HepG2 (cell line): ENCODE measurements at regions not wholly inside any gene's neighbourhood (a gene's known extent, or its start where the extent isn't known, plus 50 kb on each side); places are given as distances from the start of the nearest gene placed in this dataset.

Experiments used
- ATAC-seq: fragments of 200-7000 bp; cut with Tn5 transposase; 3 replicates; pipeline ENCODE4 v1.9.1; 2020; ENCODE audit warnings: mild to moderate bottlenecking, moderate library complexity
- BruUV-seq: library from RNA; stranded (reverse); fragments of 400-500 nt; replicated peaks from 2 replicates; lab custom pipeline; 2021; lab: Mats Ljungman, UMichigan
- CTCF ChIA-PET: fragments of 300-600 bp; formaldehyde crosslinking; extraction: SDS; loops from one replicate; lab custom pipeline; 2021; ENCODE audit warnings: low total read pairs, inconsistent platforms, low intra/inter-chr PET ratio; lab: Yijun Ruan, JAX
- POLR2A ChIA-PET: fragments of 350-600 bp; sonication (Branson Sonifier 250); formaldehyde crosslinking; loops from one replicate; lab custom pipeline; 2020; ENCODE audit warnings: antibody characterized with exemption, inconsistent platforms; lab: Yijun Ruan, JAX
- DNase-seq: peaks from one replicate; pipeline ENCODE4 v3.0.0-alpha.2; 2015; ENCODE audit warnings: low spot score
- FAIRE-seq: peaks from 3 replicates; lab custom pipeline; 2011; peaks lifted over from hg19 to GRCh38; lab: Jason Lieb, UNC
- H2AFZ ChIP-seq: one replicate; pipeline ENCODE4 v1.6.1; 2011; ENCODE audit warnings: low read length, inconsistent platforms
- H3K27ac ChIP-seq: fragments of 300-600 bp; 3 replicates; pipeline ENCODE4 v1.8.0; 2011; ENCODE audit warnings: mixed run types, mild to moderate bottlenecking, mixed read lengths, low read length, inconsistent platforms; ENCODE audit not compliant: insufficient read depth; ENCODE audit errors: extremely low read length
- H3K27me3 ChIP-seq, 2 experiments: fragments of 200-600 bp in 1 of 2; 2 replicates in 1 of 2; 3 replicates in 1 of 2; pipeline versions ENCODE4 v1.6.0 to v1.8.0; 2011; ENCODE audit warnings: low read length in 2 of 2, mild to moderate bottlenecking in 2 of 2, moderate library complexity in 2 of 2, inconsistent platforms in 1 of 2; ENCODE audit not compliant: insufficient read depth in 2 of 2, control insufficient read depth in 1 of 2
- H3K36me3 ChIP-seq, 2 experiments: fragments of 200-600 bp in 1 of 2; replicated peaks in 1 of 2; 2 replicates in 1 of 2; 3 replicates in 1 of 2; pipeline versions ENCODE4 v1.5.1 to v1.8.0; 2011; ENCODE audit warnings: low read length in 2 of 2, inconsistent platforms in 1 of 2; ENCODE audit not compliant: insufficient read depth in 2 of 2, control insufficient read depth in 1 of 2
- H3K4me1 ChIP-seq: 2 replicates; pipeline ENCODE4 v1.5.1; 2012; ENCODE audit warnings: low read length, inconsistent platforms; ENCODE audit not compliant: insufficient read depth
- H3K4me2 ChIP-seq: 2 replicates; pipeline ENCODE4 v1.6.0; 2011; ENCODE audit warnings: low read depth, low read length, inconsistent platforms
- H3K4me3 ChIP-seq, 3 experiments: fragments of 200-600 bp in 1 of 3; sonication (generic), shearing (Covaris generic) in 1 of 3; replicated peaks in 1 of 3; 2 replicates each; pipeline ENCODE4 v1.5.1; 2011 to 2016; ENCODE audit warnings: low read length in 3 of 3, inconsistent platforms in 2 of 3, low read depth in 2 of 3, mild to moderate bottlenecking in 2 of 3, control low read depth in 1 of 3, mixed read lengths in 1 of 3; ENCODE audit not compliant: insufficient read depth in 1 of 3
- H3K79me2 ChIP-seq: one replicate; pipeline ENCODE4 v1.6.1; 2011; ENCODE audit warnings: low read length, inconsistent platforms; ENCODE audit not compliant: insufficient read depth
- H3K9ac ChIP-seq: 2 replicates; pipeline ENCODE4 v1.6.0; 2011; ENCODE audit warnings: mild to moderate bottlenecking, low read depth, low read length, inconsistent platforms; ENCODE audit not compliant: insufficient read depth
- H3K9me3 ChIP-seq: 2 replicates; pipeline ENCODE4 v1.5.1; 2012; ENCODE audit warnings: mild to moderate bottlenecking, low read length
- H4K20me1 ChIP-seq: 2 replicates; pipeline ENCODE4 v1.6.0; 2011; ENCODE audit warnings: inconsistent platforms, mild to moderate bottlenecking, low read length, moderate library complexity; ENCODE audit not compliant: insufficient read depth
- EZH2 ChIP-seq: conservative IDR thresholded peaks from 2 replicates; pipeline ENCODE4 v1.6.1; 2012; ENCODE audit warnings: mild to moderate bottlenecking, low read depth, low read length, moderate library complexity
- MNT ChIP-seq: fragments of 450-650 bp; IDR thresholded peaks from 2 replicates; pipeline ENCODE4 v1.6.1; 2016
- PRDM4 ChIP-seq: sonication (generic); formaldehyde crosslinking; IDR thresholded peaks from 2 replicates; pipeline ENCODE4 v1.9.0; 2021; ENCODE audit warnings: missing genetic modification reagents, borderline replicate concordance
- RARG ChIP-seq: sonication (generic); formaldehyde crosslinking; IDR thresholded peaks from 2 replicates; pipeline ENCODE4 v1.4.0; 2020; ENCODE audit warnings: low read depth, mild to moderate bottlenecking, missing genetic modification reagents
- ZKSCAN8 ChIP-seq: IDR thresholded peaks from 2 replicates; pipeline ENCODE4 v1.6.1; 2016; ENCODE audit warnings: borderline replicate concordance, missing genetic modification reagents, missing compliant biosample characterization
- ZNF451 ChIP-seq: sonication (generic); formaldehyde crosslinking; IDR thresholded peaks from 2 replicates; pipeline ENCODE4 v1.5.0; 2020; ENCODE audit warnings: mild to moderate bottlenecking, missing genetic modification reagents
- WGBS: methylation state at CpG from one replicate; pipeline ENCODE4 v1.1.6; 2017; ENCODE audit warnings: low lambda C conversion rate; 5-methylcytosine and 5-hydroxymethylcytosine counted together
- in situ Hi-C: cut with HindIII; loops from 2 replicates; pipeline ENCODE4 v1.10.0; 2017; ENCODE audit warnings: low pct_unique_long_range_greater_than_20kb; ENCODE audit not compliant: extremely low pct_ligation_motif_present
- intact Hi-C: fragments of 100-400 bp; cut with micrococcal nuclease; formaldehyde crosslinking; loops from one replicate; pipeline ENCODE4 v1.10.0; 2022; ENCODE audit not compliant: unreplicated experiment
- TF ChIP-seq, protein P1 (sequence below): sonication (generic); formaldehyde crosslinking; IDR thresholded peaks from 2 replicates; pipeline ENCODE4 v1.9.0; 2021; ENCODE audit warnings: missing genetic modification reagents, mild to moderate bottlenecking, borderline replicate concordance

DNA sequence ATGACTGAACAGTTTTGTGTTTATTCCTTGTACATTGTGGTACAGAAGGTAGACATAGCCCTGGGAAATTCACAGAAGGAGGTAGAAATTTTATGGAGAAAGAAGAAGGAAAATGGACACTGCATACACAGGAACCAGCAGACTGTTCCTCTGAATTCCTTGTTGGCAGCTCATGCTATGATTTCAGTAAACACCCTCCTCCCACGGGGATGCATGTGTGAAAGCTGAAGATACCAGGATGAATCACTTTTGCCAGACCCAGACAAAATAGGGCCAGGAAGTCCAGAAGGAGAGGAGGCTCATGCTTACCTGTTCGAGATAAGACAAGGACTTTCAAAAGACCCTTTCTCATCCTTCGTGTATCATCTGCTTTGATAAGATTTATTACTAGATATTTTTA, 110.3 kb upstream of the GGTLC1 start:
- ChIA-PET POLR2A (no interaction called here), CTCF (no interaction called here)
- Histone ChIP-seq H3K4me1 (no peaks in the 10 kb centered on the region), H3K79me2 (no peaks in the 10 kb centered on the region), H3K4me2 (no peak overlapping the region), H2AFZ (no peak overlapping the region), H3K27me3 (peaks cover 0 to 5% of the 10 kb centered on the region in 2 experiments; a peak in 1 of 5 replicates), H3K9ac (no peak overlapping the region), H3K27ac (no peak overlapping the region), H3K36me3 (no peaks in the 10 kb centered on the region), H3K4me3 (no peak overlapping the region), H3K9me3 (no peaks in the 10 kb centered on the region), H4K20me1 (no peaks in the 10 kb centered on the region)
- WGBS: under 1% methylated on average over 3 of the region's 3 CpGs
- no peak for ATAC-seq
- TF ChIP-seq PRDM4 (CRISPR knock-in tag) (no peak), EZH2 (no peak), ZKSCAN8 (CRISPR knock-in tag) (no peak), MNT (no peak), ZNF451 (no peak), RARG (CRISPR knock-in tag) (no peak)
- TF ChIP-seq, protein P1, sequence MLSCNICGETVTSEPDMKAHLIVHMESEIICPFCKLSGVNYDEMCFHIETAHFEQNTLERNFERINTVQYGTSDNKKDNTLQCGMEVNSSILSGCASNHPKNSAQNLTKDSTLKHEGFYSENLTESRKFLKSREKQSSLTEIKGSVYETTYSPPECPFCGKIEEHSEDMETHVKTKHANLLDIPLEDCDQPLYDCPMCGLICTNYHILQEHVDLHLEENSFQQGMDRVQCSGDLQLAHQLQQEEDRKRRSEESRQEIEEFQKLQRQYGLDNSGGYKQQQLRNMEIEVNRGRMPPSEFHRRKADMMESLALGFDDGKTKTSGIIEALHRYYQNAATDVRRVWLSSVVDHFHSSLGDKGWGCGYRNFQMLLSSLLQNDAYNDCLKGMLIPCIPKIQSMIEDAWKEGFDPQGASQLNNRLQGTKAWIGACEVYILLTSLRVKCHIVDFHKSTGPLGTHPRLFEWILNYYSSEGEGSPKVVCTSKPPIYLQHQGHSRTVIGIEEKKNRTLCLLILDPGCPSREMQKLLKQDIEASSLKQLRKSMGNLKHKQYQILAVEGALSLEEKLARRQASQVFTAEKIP: no peak
- no TSS peak for BruUV-seq
- intact Hi-C loops (no loop called here), in situ Hi-C loops (no loop called here)
- no peak for DNase-seq
- FAIRE-seq: no peak
